ENCODE measurements at regions not wholly inside any gene's neighbourhood (a gene's known extent, or its start where the extent isn't known, plus 50 kb on each side); places are given as distances from the start of the nearest gene placed in this dataset.
A peak's percentile ranks its signal among the peaks of the same experiment; 100 is the strongest.

GRCh38 chr18:43587538-43588153 is 310.4 kb upstream of the SYT4 start:
- no peaks in the 10 kb centered on the region for H3K36me3 Mint-ChIP-seq (ENCODE audit: low read depth, unreplicated experiment)
- TF ChIP-seq CTCF (IDR thresholded peaks at IDR 0.05; ENCODE audit: insufficient read depth, low read depth, low read length) (peak; percentile 77), EZH2 (IDR thresholded peaks at IDR 0.05; ENCODE audit: insufficient read depth, low read length) (no peak)
- no peaks in the 10 kb centered on the region for H3K9me3 Mint-ChIP-seq (ENCODE audit: unreplicated experiment)
- H3K27ac Mint-ChIP-seq (ENCODE audit: unreplicated experiment), result no peak overlapping the region
- DNase-seq (ENCODE audit: low read depth), result peak; percentile 14
- Histone ChIP-seq H3K9me3 (ENCODE audit: insufficient read depth, low read depth, low read length) (no peaks in the 10 kb centered on the region), H3K36me3 (ENCODE audit: insufficient read depth, low read length) (no peaks in the 10 kb centered on the region), H3K4me1 (ENCODE audit: insufficient read depth, low read length) (no peaks in the 10 kb centered on the region), H3K9ac (ENCODE audit: low read length) (no peak overlapping the region), H2AFZ (ENCODE audit: low read depth, low read length) (no peak overlapping the region), H4K20me1 (ENCODE audit: insufficient read depth, low read length) (no peaks in the 10 kb centered on the region), H3K27me3 (ENCODE audit: insufficient read depth, low read length) (no peaks in the 10 kb centered on the region), H3K4me2 (ENCODE audit: low read length) (no peak overlapping the region), H3K27ac (ENCODE audit: low read depth, low read length) (no peak overlapping the region), H3K4me3 (ENCODE audit: insufficient read depth, low read depth, low read length) (no peak overlapping the region), H3K79me2 (ENCODE audit: insufficient read depth, low read length) (no peaks in the 10 kb centered on the region)
- no peaks in the 10 kb centered on the region for H3K27me3 Mint-ChIP-seq (ENCODE audit: low read depth, unreplicated experiment)
- H3K4me1 Mint-ChIP-seq (ENCODE audit: low read depth, unreplicated experiment), result no peaks in the 10 kb centered on the region
- H3K4me3 Mint-ChIP-seq (ENCODE audit: unreplicated experiment), result no peak overlapping the region
- FAIRE-seq, result peak; percentile 75

GRCh38 chr18:43588838-43589237 is 311.5 kb upstream of the SYT4 start:
- Histone ChIP-seq H3K27me3 (ENCODE audit: insufficient read depth, low read length) (no peaks in the 10 kb centered on the region), H3K27ac (ENCODE audit: low read depth, low read length) (no peak overlapping the region), H3K79me2 (ENCODE audit: insufficient read depth, low read length) (no peaks in the 10 kb centered on the region), H3K9ac (ENCODE audit: low read length) (no peak overlapping the region), H3K4me2 (ENCODE audit: low read length) (no peak overlapping the region), H3K9me3 (ENCODE audit: insufficient read depth, low read depth, low read length) (no peaks in the 10 kb centered on the region), H2AFZ (ENCODE audit: low read depth, low read length) (no peak overlapping the region), H3K4me1 (ENCODE audit: insufficient read depth, low read length) (no peaks in the 10 kb centered on the region), H4K20me1 (ENCODE audit: insufficient read depth, low read length) (no peaks in the 10 kb centered on the region), H3K4me3 (ENCODE audit: insufficient read depth, low read depth, low read length) (no peak overlapping the region), H3K36me3 (ENCODE audit: insufficient read depth, low read length) (no peaks in the 10 kb centered on the region)
- H3K27me3 Mint-ChIP-seq (ENCODE audit: low read depth, unreplicated experiment), result no peaks in the 10 kb centered on the region
- no peaks in the 10 kb centered on the region for H3K36me3 Mint-ChIP-seq (ENCODE audit: low read depth, unreplicated experiment)
- no peaks in the 10 kb centered on the region for H3K4me1 Mint-ChIP-seq (ENCODE audit: low read depth, unreplicated experiment)
- no peaks in the 10 kb centered on the region for H3K9me3 Mint-ChIP-seq (ENCODE audit: unreplicated experiment)
- TF ChIP-seq EZH2 (IDR thresholded peaks at IDR 0.05; ENCODE audit: insufficient read depth, low read length), result no peak
- FAIRE-seq, result no peak
- H3K27ac Mint-ChIP-seq (ENCODE audit: unreplicated experiment), result no peak overlapping the region
- no peak overlapping the region for H3K4me3 Mint-ChIP-seq (ENCODE audit: unreplicated experiment)
- no peak for DNase-seq (ENCODE audit: low read depth)

GRCh38 chr18:43589611-43590151 is 312.4 kb upstream of the SYT4 start:
- no peak overlapping the region for H3K4me3 ChIP-seq (ENCODE audit: insufficient read depth, low read depth, low read length)
- DNase-seq (ENCODE audit: low read depth) (no peak), FAIRE-seq (no peak)
- H3K9me3 Mint-ChIP-seq (ENCODE audit: unreplicated experiment), result no peaks in the 10 kb centered on the region
- no peaks in the 10 kb centered on the region for H3K9me3 ChIP-seq (ENCODE audit: insufficient read depth, low read depth, low read length)
- no peak overlapping the region for H3K9ac ChIP-seq (ENCODE audit: low read length)
- H3K4me3 Mint-ChIP-seq (ENCODE audit: unreplicated experiment), result no peak overlapping the region
- H2AFZ ChIP-seq (ENCODE audit: low read depth, low read length), result no peak overlapping the region
- H3K4me1 Mint-ChIP-seq (ENCODE audit: low read depth, unreplicated experiment), result no peaks in the 10 kb centered on the region
- H3K4me1 ChIP-seq (ENCODE audit: insufficient read depth, low read length), result no peaks in the 10 kb centered on the region
- no peak overlapping the region for H3K27ac ChIP-seq (ENCODE audit: low read depth, low read length)
- H3K4me2 ChIP-seq (ENCODE audit: low read length), result no peak overlapping the region
- no peaks in the 10 kb centered on the region for H3K79me2 ChIP-seq (ENCODE audit: insufficient read depth, low read length)
- no peaks in the 10 kb centered on the region for H4K20me1 ChIP-seq (ENCODE audit: insufficient read depth, low read length)
- H3K27me3 ChIP-seq (ENCODE audit: insufficient read depth, low read length), result no peaks in the 10 kb centered on the region
- no peaks in the 10 kb centered on the region for H3K27me3 Mint-ChIP-seq (ENCODE audit: low read depth, unreplicated experiment)
- no peaks in the 10 kb centered on the region for H3K36me3 ChIP-seq (ENCODE audit: insufficient read depth, low read length)
- TF ChIP-seq EZH2 (IDR thresholded peaks at IDR 0.05; ENCODE audit: insufficient read depth, low read length) (no peak), CTCF (IDR thresholded peaks at IDR 0.05; ENCODE audit: insufficient read depth, low read depth, low read length) (no peak)
- no peak overlapping the region for H3K27ac Mint-ChIP-seq (ENCODE audit: unreplicated experiment)
- H3K36me3 Mint-ChIP-seq (ENCODE audit: low read depth, unreplicated experiment), result no peaks in the 10 kb centered on the region
